KMS-11 (cell line): ENCODE measurements at regions not wholly inside any gene's neighbourhood (a gene's known extent, or its start where the extent isn't known, plus 50 kb on each side); places are given as distances from the start of the nearest gene placed in this dataset.

ENCODE experiments used
- H2AFZ ChIP-seq: fragments of 200-600 bp; sonication (generic); 2 replicates; pipeline ENCODE4 v1.6.1; 2016; ENCODE audit warnings: antibody characterized with exemption, mixed run types, low read depth
- H3K27ac ChIP-seq: fragments of 200-600 bp; sonication (generic); 2 replicates; pipeline ENCODE4 v1.6.1; 2016; ENCODE audit warnings: mild to moderate bottlenecking, mixed run types
- H3K27me3 ChIP-seq: fragments of 200-600 bp; sonication (generic); 2 replicates; pipeline ENCODE4 v1.6.1; 2017; ENCODE audit warnings: mild to moderate bottlenecking, low read depth, mixed run types, moderate library complexity; ENCODE audit not compliant: insufficient read depth
- H3K36me3 ChIP-seq: fragments of 200-600 bp; sonication (generic); 2 replicates; pipeline ENCODE4 v1.6.1; 2017; ENCODE audit warnings: mild to moderate bottlenecking, mixed run types; ENCODE audit not compliant: insufficient read depth
- H3K4me1 ChIP-seq: fragments of 200-600 bp; sonication (generic); 2 replicates; pipeline ENCODE4 v1.6.1; 2016; ENCODE audit warnings: mild to moderate bottlenecking, low read depth, mixed run types; ENCODE audit not compliant: poor library complexity, severe bottlenecking
- H3K4me2 ChIP-seq: fragments of 200-600 bp; sonication (generic); 2 replicates; pipeline ENCODE4 v1.7.0; 2016; ENCODE audit warnings: mild to moderate bottlenecking, mixed run types
- H3K4me3 ChIP-seq: fragments of 200-600 bp; sonication (generic); IDR thresholded peaks from 2 replicates; pipeline ENCODE4 v1.6.1; 2017; ENCODE audit warnings: low read depth, low read length, mixed read lengths; ENCODE audit not compliant: insufficient read depth
- H3K79me2 ChIP-seq: fragments of 200-600 bp; sonication (generic); 2 replicates; pipeline ENCODE4 v1.6.1; 2016; ENCODE audit warnings: low read depth, mixed run types; ENCODE audit not compliant: insufficient read depth
- H3K9ac ChIP-seq: fragments of 200-600 bp; sonication (generic); 2 replicates; pipeline ENCODE4 v1.6.1; 2016; ENCODE audit warnings: mild to moderate bottlenecking, mixed run types
- H4K20me1 ChIP-seq: fragments of 200-600 bp; sonication (generic); 2 replicates; pipeline ENCODE4 v1.6.1; 2016; ENCODE audit warnings: mild to moderate bottlenecking, mixed run types; ENCODE audit not compliant: insufficient read depth
- CTCF ChIP-seq: fragments of 200-600 bp; sonication (generic); conservative IDR thresholded peaks from 2 replicates; pipeline ENCODE4 v1.6.1; 2017; ENCODE audit warnings: low read depth, mild to moderate bottlenecking, antibody characterized with exemption, low read length, moderate library complexity, mixed read lengths

GRCh38 chr5:62124266-62124665, 181.7 kb upstream of the KIF2A start:
- Histone ChIP-seq H3K9ac (no peak overlapping the region), H3K79me2 (no peaks in the 10 kb centered on the region), H4K20me1 (no peaks in the 10 kb centered on the region), H3K27ac (no peak overlapping the region), H3K4me1 (no peaks in the 10 kb centered on the region), H2AFZ (no peak overlapping the region), H3K36me3 (no peaks in the 10 kb centered on the region; the same call in 1 of the 2 replicates), H3K4me3 (no peak overlapping the region), H3K4me2 (no peak overlapping the region), H3K27me3 (no peaks in the 10 kb centered on the region)
- TF ChIP-seq CTCF, result no peak

- Histone ChIP-seq H3K27me3 (no peaks in the 10 kb centered on the region), H3K36me3 (no peaks in the 10 kb centered on the region; the same call in 1 of the 2 replicates), H3K9ac (no peak overlapping the region), H3K27ac (no peak overlapping the region), H2AFZ (no peak overlapping the region), H4K20me1 (no peaks in the 10 kb centered on the region), H3K4me1 (no peaks in the 10 kb centered on the region), H3K4me3 (no peak overlapping the region), H3K4me2 (no peak overlapping the region), H3K79me2 (no peaks in the 10 kb centered on the region)
- TF ChIP-seq CTCF, result no peak
These were observed 179.9 kb upstream of the KIF2A start for GRCh38 chr5:62126090-62126489.

GRCh38 chr5:62127098-62127736, 178.8 kb upstream of the KIF2A start:
- no peak for TF ChIP-seq CTCF

GRCh38 chr5:62130107-62130506, 175.9 kb upstream of the KIF2A start:
- Histone ChIP-seq H3K4me1 (no peaks in the 10 kb centered on the region), H3K27me3 (no peaks in the 10 kb centered on the region), H3K27ac (no peak overlapping the region), H3K9ac (no peak overlapping the region), H3K36me3 (no peaks in the 10 kb centered on the region; the same call in 1 of the 2 replicates), H2AFZ (no peak overlapping the region), H3K4me2 (no peak overlapping the region), H4K20me1 (no peaks in the 10 kb centered on the region), H3K79me2 (no peaks in the 10 kb centered on the region), H3K4me3 (no peak overlapping the region)
- TF ChIP-seq CTCF, result no peak

More at GRCh38 chr5:62127098-62127736, 178.8 kb upstream of the KIF2A start:
- H3K27ac ChIP-seq, result no peak overlapping the region
- H3K79me2 ChIP-seq, result no peaks in the 10 kb centered on the region
- H2AFZ ChIP-seq, result no peak overlapping the region
- H3K27me3 ChIP-seq, result no peaks in the 10 kb centered on the region
- no peaks in the 10 kb centered on the region for H4K20me1 ChIP-seq
- no peak overlapping the region for H3K4me3 ChIP-seq
- H3K4me2 ChIP-seq, result no peak overlapping the region
- H3K9ac ChIP-seq, result no peak overlapping the region
- H3K4me1 ChIP-seq, result no peaks in the 10 kb centered on the region
- H3K36me3 ChIP-seq, result no peaks in the 10 kb centered on the region; the same call in 1 of the 2 replicates
